Stimulated activated CD8-positive, alpha-beta memory T cell treated with anti-CD3 and anti-CD28 coated beads, Interleukin-15, amount 100 ng/mL, for 1 hour (primary cell): ENCODE measurements at regions not wholly inside any gene's neighbourhood (a gene's known extent, or its start where the extent isn't known, plus 50 kb on each side); places are given as distances from the start of the nearest gene placed in this dataset.

ENCODE experiments used
- DNase-seq: peaks from one replicate; pipeline ENCODE4 v3.0.0-alpha.2; 2020; ENCODE audit warnings: low read depth

- no peak for DNase-seq
These were observed 251.8 kb downstream of the IRF8 start for GRCh38 chr16:86150641-86151238.

- DNase-seq, result no peak
These were observed 252.4 kb downstream of the IRF8 start for GRCh38 chr16:86151239-86151851.

GRCh38 chr16:86156155-86156554 lies 257.2 kb downstream of the IRF8 start:
- no peak for DNase-seq

GRCh38 chr16:86157616-86158247 lies 258.8 kb downstream of the IRF8 start:
- DNase-seq, result no peak

DNA sequence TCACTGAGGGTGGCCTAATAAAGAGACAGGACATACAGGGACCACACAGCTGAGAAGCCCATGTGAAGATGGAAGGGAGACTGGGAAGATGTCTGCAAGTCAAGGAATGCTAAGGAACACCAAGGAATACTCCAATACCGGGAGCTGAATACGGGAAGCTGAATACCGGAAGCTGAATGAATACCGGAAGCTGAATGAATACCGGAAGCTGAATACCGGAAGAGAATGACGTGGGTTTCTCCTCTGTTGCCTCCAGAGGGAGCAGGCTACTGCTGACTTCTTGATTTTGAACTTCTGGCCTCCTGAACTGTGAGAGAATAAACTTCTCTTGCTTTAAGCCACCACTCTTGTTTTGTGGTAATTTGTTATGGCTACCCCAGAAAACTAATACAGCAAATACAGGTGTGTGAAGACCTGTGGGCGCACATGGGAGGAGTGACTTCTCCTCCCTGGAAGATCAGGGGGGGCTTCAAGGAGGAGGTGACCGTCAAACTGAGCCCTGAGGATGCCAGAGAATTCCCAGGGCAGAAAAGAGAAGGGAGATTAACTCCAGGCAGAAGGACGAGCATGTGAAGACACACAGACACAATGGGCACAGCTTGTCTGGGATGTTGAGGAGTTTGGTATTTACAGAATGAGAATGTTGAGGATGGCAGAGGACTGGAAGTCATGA lies 259.9 kb downstream of the IRF8 start:
- no peak for DNase-seq

DNA sequence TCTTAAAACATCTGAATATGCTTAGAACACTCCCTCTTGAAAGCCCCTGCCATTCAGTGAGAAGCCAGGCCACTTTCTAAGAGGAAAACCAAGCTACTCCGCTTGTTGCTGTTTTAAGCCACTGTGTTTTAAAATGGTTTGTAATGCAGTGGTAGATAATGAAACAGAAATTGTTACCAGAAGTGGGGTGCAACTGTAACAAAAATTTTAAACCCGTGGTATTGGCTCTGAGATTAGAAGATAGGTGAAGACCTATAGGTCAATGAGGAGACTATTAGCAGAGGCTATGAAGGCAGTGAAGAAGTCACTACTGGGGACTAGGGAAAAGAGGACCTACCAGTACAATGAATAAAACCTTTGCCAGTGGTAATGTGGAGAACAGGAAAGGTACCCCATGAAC lies 266.5 kb downstream of the IRF8 start:
- DNase-seq, result no peak

DNA sequence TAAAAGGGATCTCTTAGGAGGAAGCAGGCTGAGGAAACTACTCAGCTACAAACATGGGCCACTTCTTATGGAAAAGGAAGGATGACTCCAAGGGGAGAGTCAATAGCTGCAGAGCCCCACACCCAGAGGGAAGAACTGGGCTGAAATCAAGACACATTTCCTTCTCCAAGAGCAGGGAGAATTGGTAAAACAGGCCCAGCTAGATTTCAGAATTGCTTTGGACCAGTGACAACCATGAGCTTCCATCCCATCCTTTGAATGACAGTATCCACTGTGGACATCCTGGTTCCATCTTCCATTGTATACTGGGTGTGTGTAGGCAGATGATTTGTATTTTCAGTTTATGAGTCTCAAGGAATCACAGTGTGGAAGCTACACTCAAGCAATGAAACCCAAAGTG lies 267.5 kb downstream of the IRF8 start:
- DNase-seq, result no peak

DNA sequence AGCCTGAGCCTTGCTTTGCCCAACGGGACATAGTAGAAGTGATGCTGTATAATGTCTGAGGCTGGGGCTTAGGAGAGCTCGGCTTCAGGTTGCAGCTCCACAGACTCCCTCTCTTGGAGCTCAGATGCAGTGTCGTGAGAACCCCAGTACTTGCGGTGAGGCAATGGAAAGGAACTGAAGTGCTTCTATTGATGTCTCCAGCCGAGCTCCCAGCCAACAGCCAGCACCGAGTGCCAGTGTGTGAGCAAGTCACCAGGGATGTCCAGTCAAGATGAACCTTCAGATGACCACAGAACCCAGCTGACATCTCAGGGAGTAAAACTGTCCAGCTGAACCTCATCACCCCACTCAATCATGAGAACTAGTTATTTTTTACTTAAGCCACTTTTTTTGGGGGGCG lies 268.1 kb downstream of the IRF8 start:
- no peak for DNase-seq

- no peak for DNase-seq
These were observed 271.8 kb downstream of the IRF8 start for GRCh38 chr16:86170720-86171119.

GRCh38 chr16:86171329-86171728 lies 272.4 kb downstream of the IRF8 start:
- DNase-seq, result no peak

DNA sequence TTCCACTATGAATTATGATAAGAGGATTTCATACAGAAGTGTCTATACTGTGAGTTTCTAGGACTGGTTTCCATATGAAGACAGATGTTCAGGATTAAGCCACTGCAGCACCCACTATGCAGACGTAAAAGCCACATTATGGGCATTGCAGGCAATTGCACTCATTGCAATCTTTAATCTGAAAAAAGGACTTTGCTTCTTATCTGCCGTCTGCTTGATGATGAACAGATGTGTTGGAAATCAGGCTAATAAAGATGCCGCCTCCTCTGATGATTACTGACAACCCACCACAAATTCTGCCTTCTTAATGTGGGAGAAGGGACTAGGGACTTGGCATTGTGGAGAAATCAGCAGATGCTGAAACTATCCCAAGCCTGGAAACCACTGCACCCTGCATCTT lies 276.9 kb downstream of the IRF8 start:
- DNase-seq, result no peak

- no peak for DNase-seq
These were observed 277.5 kb downstream of the IRF8 start for GRCh38 chr16:86176462-86176861.

GRCh38 chr16:86180244-86180643 lies 281.3 kb downstream of the IRF8 start:
- no peak for DNase-seq

- no peak for DNase-seq
These were observed 281.8 kb downstream of the IRF8 start for GRCh38 chr16:86180780-86181179.

GRCh38 chr16:86181526-86181925 lies 282.6 kb downstream of the IRF8 start:
- DNase-seq, result no peak

DNA sequence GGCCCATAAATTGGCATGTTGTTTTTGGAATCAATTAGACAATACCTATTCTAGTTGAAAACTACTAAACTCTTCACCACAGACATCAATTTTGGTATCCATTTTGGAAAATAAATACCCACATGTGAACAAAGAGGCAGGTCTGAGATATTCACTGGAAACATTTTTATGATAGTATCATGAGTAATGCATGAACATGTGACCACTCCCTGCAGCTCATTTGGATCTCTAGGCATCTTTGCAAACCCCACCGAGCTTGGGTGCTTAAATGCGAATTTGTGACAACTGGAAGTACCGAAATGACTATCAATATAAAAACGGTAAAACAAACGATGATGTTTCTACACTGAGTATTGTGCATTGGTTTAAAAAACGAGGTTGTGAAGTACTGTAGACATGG lies 285.2 kb downstream of the IRF8 start:
- DNase-seq, result no peak

DNA sequence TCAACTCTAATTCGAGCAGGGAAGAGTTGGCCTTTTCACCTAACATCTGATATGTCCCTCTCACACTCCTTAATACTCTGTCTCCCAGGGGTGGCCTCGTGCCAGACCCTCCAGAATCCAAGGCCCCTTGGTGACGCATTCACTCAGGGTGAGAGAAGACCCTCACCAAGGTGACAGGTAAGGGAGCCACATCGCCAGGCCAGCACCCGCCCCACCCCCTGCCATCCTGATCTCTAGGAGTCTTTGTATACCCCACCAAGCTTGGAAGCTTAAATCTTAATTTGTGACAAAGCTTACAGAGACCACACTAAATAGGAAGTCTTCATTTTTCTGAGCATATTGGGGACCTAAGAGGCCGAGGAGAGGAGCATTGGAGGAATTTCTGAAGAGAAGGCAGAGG lies 286.1 kb downstream of the IRF8 start:
- no peak for DNase-seq

DNA sequence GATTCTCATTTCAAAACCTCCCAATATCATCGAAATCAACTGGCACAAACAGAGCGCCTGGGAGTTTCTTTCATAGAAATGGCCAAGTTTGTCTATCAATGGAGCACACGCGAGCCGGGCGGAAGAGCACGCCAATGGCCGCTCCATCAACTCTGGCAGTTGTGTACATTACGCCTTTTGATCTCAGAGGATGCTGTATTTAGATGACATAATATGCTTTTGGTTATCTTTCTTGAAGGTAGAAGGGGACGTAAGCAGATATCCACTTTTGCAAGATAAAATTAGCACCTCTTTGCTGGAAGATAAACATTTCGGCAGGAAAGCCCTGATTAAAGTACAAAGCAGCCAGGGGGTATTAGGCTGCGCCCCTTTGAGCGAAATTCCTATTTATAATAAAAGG lies 287.4 kb downstream of the IRF8 start:
- DNase-seq, result no peak

GRCh38 chr16:86189934-86190333 lies 291.0 kb downstream of the IRF8 start:
- no peak for DNase-seq

- DNase-seq, result no peak
These were observed 292.7 kb downstream of the IRF8 start for GRCh38 chr16:86191663-86192062.

DNA sequence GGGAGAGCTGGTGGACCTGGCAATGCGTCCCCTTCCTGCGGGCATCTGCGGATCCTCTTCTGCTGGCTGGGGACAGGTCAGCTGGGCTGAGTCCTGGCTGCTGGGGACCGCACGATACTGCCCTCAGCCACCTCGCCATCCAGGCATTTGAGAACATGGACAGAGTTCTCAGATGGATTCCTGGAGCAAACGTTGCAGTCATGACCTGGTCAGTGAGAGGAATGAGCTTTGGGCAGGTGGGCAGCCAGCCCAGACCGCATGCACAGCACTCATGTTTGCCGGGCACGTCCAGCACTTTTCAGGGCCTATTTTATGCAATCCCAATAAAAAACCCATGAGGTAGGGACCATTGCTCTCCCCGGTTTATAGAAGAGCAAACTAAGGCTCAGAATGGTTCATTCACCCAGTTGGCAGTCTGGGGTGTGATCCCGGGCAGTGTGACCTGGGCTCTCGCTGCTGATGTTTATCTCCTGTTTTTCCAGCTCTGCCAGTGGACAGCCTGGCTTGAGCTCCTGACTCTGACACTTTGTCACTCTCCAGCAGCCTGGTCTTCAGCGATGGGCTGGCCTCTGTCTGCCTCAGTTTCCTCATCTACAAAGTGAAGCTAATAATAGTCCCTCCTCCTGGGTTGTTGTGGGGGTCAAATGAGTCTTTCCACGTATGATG lies 294.7 kb downstream of the IRF8 start:
- DNase-seq, result no peak

DNA sequence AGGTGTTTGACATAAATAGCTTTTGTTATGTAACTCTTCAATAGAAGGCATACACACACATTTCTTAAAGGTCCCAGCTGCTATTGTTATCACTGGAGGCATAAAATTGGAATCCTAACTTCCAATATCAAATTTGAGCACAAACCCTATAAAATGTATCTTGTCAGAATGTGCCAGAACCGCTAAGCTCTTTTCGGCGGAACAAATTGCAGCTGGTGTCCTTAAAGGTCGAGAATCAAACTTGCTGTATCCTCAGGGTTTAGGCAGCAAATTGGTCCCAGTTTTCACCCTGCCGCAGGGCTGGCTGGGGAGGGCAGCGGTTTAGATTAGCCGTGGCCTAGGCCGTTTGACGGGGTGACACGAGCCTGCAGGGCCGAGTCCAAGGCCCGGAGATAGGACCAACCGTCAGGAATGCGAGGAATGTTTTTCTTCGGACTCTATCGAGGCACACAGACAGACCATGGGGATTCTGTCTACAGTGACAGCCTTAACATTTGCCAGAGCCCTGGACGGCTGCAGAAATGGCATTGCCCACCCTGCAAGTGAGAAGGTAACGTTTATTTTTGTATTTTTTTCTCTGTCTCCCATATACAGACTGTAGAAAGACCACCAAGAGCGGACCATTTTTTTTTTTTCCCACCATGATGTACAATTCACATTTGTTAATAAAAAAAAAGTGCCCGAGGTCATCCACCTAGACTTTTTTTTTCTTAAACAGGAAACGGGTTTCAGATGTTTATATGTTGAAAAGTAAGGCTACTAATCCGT lies 297.1 kb downstream of the IRF8 start:
- DNase-seq, result no peak
